Right atrium auricular region (tissue), 2 donors: ENCODE measurements at regions not wholly inside any gene's neighbourhood (a gene's known extent, or its start where the extent isn't known, plus 50 kb on each side); places are given as distances from the start of the nearest gene placed in this dataset.

Experiments used
- DNase-seq: peaks from one replicate; pipeline ENCODE4 v3.0.0-alpha.2; 2019; ENCODE audit warnings: low spot score
- H3K27ac ChIP-seq, 2 donors: fragments of 200-600 bp; sonication (generic); 1 replicate in 1 of 2; 2 replicates in 1 of 2; pipeline ENCODE4 v1.5.1; 2016 to 2019
- H3K27me3 ChIP-seq, 2 donors: fragments of 200-600 bp; sonication (generic); one replicate each; pipeline versions ENCODE4 v1.5.1 to v1.6.0; 2017 to 2019
- H3K36me3 ChIP-seq: fragments of 200-600 bp; sonication (generic); one replicate; pipeline ENCODE4 v1.5.1; 2016
- H3K4me1 ChIP-seq, 2 donors: fragments of 200-600 bp; sonication (generic); one replicate each; pipeline versions ENCODE4 v1.5.1 to v1.6.0; 2017 to 2019
- H3K4me3 ChIP-seq, 2 donors: fragments of 200-600 bp; sonication (generic); 1 replicate in 1 of 2; 2 replicates in 1 of 2; pipeline ENCODE4 v1.5.1; 2017 to 2019; ENCODE audit warnings: mild to moderate bottlenecking in 1 of 2, moderate library complexity in 1 of 2
- H3K9me3 ChIP-seq, 2 donors: fragments of 200-600 bp; sonication (generic); one replicate each; pipeline ENCODE4 v1.5.1; 2019
- TF ChIP-seq, protein P1 (sequence below), 2 donors: fragments of 200-600 bp; sonication (generic); IDR thresholded peaks; one replicate each; pipeline ENCODE4 v1.5.1; 2019; ENCODE audit warnings: antibody characterized with exemption in 2 of 2

DNA sequence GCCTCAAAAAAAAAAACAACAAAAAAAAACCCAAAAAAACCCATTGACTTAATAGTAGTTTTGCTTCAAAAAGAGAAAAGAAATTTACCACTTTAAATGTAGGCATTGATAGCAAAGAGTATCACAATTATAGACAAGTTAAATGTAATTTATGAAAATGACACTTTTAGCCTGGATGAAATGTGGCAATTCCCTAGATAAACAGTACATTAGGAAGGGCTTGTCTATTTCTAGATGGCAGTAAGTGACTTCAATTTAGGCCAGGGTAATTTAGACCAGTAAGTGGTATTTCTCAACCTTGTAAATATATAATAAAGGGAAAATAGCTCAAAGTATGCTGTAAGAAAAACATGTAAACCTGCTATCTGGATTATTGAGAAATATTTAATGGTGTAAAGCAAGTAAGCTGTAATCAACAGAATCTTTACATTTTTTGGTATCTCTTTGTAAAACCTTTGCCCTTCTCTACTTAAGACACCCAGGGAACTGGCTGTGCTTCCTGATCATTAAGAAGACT lies 103.7 kb upstream of the RAPGEF2 start:
- no peaks in the 10 kb centered on the region for H3K36me3 ChIP-seq
- DNase-seq = no peak
- peaks cover 0 to 9% of the 10 kb centered on the region in 2 donors for H3K4me1 ChIP-seq
- H3K4me3 ChIP-seq = no peak overlapping the region
- H3K27ac ChIP-seq = no peak overlapping the region
- no peaks in the 10 kb centered on the region for H3K27me3 ChIP-seq
- TF ChIP-seq, protein P1, sequence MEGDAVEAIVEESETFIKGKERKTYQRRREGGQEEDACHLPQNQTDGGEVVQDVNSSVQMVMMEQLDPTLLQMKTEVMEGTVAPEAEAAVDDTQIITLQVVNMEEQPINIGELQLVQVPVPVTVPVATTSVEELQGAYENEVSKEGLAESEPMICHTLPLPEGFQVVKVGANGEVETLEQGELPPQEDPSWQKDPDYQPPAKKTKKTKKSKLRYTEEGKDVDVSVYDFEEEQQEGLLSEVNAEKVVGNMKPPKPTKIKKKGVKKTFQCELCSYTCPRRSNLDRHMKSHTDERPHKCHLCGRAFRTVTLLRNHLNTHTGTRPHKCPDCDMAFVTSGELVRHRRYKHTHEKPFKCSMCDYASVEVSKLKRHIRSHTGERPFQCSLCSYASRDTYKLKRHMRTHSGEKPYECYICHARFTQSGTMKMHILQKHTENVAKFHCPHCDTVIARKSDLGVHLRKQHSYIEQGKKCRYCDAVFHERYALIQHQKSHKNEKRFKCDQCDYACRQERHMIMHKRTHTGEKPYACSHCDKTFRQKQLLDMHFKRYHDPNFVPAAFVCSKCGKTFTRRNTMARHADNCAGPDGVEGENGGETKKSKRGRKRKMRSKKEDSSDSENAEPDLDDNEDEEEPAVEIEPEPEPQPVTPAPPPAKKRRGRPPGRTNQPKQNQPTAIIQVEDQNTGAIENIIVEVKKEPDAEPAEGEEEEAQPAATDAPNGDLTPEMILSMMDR (IDR thresholded peaks at IDR 0.05) = no peak
- H3K9me3 ChIP-seq = no peaks in the 10 kb centered on the region

DNA sequence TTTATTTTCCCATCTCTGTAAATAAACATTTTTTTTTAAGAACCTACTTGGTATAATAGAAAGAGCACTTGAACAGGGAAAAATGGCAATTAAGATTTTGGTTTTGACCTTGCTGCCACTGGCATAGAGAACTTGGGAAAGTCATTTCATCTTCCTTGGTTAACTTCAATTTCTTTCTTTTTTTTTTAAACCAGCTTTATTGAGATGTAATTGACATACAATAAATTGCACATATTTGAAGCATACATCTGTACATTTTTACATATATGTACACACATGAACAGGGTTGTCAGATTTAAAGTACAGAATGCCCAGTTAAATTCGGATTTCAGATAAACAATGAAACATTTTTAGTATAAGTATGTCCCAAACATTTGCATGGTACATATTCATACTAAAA lies 103.0 kb upstream of the RAPGEF2 start:
- TF ChIP-seq, protein P1 (IDR thresholded peaks at IDR 0.05) = no peak
- Histone ChIP-seq H3K4me3 (no peak overlapping the region), H3K36me3 (no peaks in the 10 kb centered on the region), H3K4me1 (peaks cover 0 to 9% of the 10 kb centered on the region in 2 donors), H3K9me3 (no peaks in the 10 kb centered on the region), H3K27ac (no peak overlapping the region), H3K27me3 (no peaks in the 10 kb centered on the region)
- no peak for DNase-seq

DNA sequence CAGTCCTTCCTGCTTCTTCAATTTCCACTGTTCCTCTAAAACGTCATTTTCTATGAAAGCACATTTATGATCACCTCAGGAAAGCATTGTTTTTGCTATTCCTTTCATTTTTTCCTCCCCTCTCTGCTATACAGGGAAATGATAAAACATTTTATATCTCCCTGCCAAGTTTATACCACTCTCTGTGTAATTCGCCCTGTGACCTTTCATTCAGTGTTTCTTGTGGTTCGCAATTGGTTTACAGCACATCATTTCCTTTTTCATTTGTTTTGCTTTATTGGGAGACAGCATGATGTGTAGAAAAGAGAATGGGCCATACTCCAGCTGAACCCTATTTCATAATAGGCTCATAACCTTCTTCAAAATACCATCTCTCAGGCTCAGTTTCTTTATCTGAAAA lies 99.9 kb upstream of the RAPGEF2 start:
- TF ChIP-seq, protein P1 (IDR thresholded peaks at IDR 0.05) = no peak
- DNase-seq = no peak
- H3K4me1 ChIP-seq = no peaks in the 10 kb centered on the region
- H3K4me3 ChIP-seq = no peak overlapping the region
- H3K36me3 ChIP-seq = no peaks in the 10 kb centered on the region
- H3K9me3 ChIP-seq = no peaks in the 10 kb centered on the region
- H3K27me3 ChIP-seq = no peaks in the 10 kb centered on the region
- H3K27ac ChIP-seq = no peak overlapping the region

DNA sequence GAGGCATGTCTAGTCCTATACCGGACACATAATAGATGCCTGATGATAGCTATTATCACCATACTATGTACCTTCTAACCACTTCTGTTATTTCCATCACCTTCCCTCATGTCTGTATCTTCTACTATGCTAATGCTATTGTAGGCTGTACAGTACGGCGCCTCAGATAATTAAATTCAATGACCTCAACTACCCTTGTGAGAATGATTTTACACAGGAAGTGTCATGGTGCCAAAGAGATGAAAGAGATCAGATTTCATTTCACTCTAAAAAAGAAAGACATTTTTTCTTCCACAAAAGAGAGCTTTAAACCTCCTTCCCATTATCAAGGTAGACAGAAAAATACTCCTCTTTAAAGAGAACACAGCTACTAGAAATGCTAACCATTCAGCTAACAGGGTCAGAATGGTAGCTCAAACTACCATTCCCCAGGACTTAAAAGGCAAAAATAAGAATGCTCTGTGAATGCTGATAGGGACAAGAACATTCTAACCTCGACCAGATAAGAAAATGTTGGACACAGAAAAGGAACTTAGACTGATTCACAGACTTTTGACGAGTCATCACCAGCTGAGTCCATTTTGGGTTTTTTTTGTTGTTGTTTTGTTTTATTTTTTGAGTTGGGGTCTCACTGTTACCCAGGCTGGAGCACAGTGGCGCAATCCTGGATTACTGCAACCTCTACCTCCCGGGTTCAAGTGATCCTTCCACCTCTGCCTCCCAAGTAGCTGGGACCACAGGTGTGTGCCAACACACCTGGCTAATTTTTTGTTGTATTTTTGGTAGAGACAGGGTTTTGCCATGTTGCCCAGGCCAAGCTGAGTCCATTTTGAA lies 99.2 kb upstream of the RAPGEF2 start:
- Histone ChIP-seq H3K4me1 (no peaks in the 10 kb centered on the region), H3K27me3 (no peaks in the 10 kb centered on the region), H3K4me3 (no peak overlapping the region), H3K9me3 (no peaks in the 10 kb centered on the region), H3K27ac (no peak overlapping the region), H3K36me3 (no peaks in the 10 kb centered on the region)
- TF ChIP-seq, protein P1 (IDR thresholded peaks at IDR 0.05) = no peak
- DNase-seq = no peak

DNA sequence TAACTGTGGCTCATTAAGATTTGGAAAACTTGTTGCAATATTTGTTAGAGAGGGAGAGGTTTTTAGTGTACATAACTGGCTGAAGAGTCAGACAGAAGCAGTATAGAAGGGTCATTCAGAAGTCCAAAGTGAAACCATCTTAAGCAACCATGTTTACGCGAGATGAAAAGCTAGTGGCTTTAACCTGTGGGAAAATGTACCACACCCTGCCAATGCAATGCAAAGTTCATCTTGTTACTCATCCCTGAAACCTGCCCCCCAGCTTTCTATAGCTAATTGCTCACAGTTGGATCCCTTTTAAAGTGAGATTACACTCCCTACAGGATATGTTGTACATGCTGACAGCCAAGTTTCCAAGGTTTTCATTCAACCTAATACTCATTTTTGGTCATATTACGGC lies 96.7 kb upstream of the RAPGEF2 start:
- no peak overlapping the region for H3K4me3 ChIP-seq
- no peak for DNase-seq
- H3K27me3 ChIP-seq = no peaks in the 10 kb centered on the region
- peaks cover 0 to 11% of the 10 kb centered on the region in 2 donors for H3K4me1 ChIP-seq
- H3K27ac ChIP-seq = no peak overlapping the region
- TF ChIP-seq, protein P1 (IDR thresholded peaks at IDR 0.05) = no peak
- no peaks in the 10 kb centered on the region for H3K9me3 ChIP-seq
- H3K36me3 ChIP-seq = no peaks in the 10 kb centered on the region
